HG03139 (cell line): ENCODE measurements at regions not wholly inside any gene's neighbourhood (a gene's known extent, or its start where the extent isn't known, plus 50 kb on each side); places are given as distances from the start of the nearest gene placed in this dataset.
"Not testable (repeated sequence)": the region's sequence is repeated elsewhere in the genome, so short reads cannot be mapped to it uniquely, and the experiment has no call there.

Experiments
- ATAC-seq: cut with Tn5 transposase; IDR thresholded peaks from one replicate; pipeline ENCODE4 v1.9.1; 2021; ENCODE audit not compliant: unreplicated experiment

GRCh38 chr7:118898284-118898683 is 673.8 kb downstream of the ANKRD7 start:
- ATAC-seq = no peak

GRCh38 chr7:118902600-118902999 is 678.1 kb downstream of the ANKRD7 start:
- no peak for ATAC-seq

DNA sequence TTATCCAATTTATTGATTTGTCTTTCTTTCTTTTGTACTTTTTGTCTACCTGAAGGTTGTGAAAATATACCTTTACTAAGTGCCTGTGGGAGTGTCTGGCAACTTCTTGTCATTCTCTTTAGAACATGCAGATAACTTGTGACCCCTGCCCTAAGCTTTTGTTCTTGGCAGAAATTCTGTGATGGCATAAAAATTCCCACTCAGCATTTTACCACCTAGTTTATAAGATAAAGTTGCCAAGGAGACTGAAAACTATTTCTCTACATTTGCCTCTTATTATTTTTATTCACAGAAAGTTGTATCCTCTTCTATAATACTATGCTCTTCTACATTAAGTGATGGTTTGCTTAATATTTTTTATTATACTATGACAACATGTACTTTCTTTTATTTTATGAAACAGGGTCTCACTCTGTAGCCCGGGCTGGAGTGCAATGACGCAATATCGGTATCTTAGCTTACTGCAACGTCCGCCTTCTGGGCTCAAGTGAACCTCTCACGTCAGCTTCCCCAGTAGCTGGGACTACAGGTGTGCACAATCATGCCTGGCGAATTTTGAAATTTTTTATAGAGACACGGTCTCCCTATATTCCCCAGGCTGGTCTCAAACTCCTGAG is 683.5 kb downstream of the ANKRD7 start:
- no peak for ATAC-seq

- not testable (repeated sequence) for ATAC-seq
Measured at GRCh38 chr7:118916120-118916519, 691.6 kb downstream of the ANKRD7 start.

DNA sequence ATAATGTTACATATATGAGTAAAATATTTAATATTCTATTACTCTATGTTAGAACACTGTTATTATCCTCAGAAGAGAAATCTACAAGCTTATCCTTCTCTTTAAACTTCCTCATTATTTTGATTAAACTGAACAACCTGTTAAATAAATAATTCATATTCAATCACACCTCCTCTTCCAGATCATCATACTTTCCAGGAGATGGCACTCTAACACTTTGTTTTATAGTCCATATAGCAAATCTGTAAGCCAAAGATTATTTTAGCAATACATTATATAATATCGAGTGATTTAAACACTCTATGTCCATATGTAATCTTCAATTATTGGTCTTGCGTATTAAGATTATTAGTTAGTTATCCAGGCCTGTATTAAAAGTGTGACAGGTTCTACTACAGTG is 694.1 kb downstream of the ANKRD7 start:
- ATAC-seq = no peak

DNA sequence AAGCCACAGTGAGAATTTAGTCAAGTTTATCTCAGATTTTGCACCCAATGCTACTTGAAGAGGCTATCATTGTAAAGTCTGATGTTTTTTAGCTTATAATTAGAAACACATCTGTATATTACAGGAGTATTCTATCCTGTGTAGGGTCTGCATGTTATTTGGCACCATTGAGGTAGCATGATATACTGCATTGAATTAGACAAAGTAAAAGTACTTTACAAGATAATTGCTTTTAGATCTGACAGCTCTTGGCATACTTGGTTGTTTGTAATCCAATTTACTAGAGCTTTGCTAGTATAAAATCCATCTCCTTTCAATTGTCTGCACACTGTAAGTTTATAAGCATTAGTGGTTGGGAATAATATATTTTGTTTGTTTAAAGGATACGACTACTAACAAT is 714.3 kb downstream of the ANKRD7 start:
- no peak for ATAC-seq

DNA sequence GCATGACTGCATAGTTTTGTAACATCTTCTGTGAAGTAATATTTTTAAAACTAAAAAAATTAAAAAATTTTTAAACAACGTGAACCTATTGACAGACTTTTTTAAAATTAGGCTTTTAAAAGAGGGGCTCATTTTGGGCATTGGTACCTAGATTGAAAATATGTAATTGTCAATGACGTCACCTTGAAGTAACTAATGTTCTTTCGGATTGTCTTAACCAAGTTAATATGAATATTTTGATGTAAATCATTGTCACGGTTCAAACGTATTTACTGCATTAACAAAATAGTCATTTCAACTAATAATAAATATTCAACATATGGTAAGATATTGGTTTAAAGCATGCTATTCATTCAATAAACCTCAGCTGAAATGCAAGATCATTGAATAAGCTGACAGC is 719.8 kb downstream of the ANKRD7 start:
- ATAC-seq = no peak

DNA sequence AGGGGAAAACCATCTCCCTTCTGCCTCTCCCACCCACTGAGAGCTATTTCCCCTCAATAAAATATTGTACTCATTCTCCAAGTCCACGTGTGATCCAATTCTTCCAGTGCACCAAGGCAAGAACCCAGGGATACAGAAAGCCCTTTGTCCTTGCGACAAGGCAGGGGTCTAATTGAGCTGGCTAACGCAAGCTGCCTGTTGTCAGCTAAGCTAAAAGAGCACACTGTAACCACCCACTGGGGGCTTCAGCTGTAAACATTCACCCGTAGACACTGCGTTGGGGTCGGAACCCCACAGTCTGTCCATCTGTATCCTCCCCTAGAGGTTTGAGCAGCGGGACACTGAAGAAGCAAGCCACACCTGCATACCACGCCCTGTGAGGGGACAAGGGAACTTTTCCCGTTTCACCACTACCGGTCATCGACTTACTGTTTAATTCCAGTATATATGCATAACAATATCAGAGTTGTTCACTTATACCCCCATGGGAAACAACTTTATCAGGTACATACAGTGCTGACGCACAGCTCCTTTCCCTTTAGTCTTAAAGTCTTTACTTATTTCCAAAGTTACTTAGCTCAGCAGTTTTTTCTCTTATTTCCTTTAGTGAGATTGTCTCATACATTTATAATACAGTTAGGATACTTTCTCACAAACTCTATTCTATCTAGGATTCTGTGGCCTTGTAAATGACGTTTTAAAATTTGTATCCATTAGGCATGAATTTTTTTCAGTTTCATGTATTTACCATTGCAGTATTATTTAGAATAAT is 721.6 kb downstream of the ANKRD7 start:
- ATAC-seq = no peak

DNA sequence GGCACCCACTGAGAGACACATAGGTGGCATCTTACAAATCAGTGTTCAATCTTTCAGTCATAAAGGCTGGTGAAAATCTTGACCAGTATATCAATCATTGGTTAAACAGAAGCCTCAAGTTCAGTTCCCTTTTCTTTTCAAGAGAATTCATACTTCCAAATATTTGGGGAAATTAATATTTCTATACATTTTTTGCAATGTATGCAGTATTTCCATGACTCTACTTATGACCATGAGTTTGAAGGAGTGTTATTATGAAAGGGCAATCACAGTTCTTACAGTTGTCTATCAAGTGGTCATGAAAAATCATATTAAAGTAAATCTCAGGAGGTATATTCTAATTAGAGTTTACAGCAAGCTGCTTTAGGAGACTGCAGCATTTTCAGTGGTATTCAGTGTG is 724.0 kb downstream of the ANKRD7 start:
- no peak for ATAC-seq

GRCh38 chr7:118949031-118949430 is 724.5 kb downstream of the ANKRD7 start:
- no peak for ATAC-seq

DNA sequence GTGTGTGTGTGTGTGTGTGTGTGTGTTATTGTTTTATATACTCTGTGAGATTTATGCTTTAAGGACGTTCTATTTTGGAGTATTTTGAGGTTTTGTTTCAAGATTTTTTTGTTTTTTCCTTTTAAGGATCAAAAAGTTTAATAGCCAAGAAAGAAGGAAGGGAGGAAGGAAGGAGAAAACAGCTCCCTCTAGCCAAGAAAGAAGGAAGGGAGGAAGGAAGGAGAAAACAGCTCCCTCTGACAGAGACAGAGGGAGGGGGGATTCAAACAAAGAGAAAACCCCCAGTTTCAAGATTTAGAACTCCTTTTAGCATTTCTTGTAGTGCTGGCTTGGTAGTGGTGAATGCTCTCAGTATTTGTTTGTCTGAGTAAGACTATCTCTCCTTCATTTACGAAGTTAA is 731.8 kb downstream of the ANKRD7 start:
- not testable (repeated sequence) for ATAC-seq

DNA sequence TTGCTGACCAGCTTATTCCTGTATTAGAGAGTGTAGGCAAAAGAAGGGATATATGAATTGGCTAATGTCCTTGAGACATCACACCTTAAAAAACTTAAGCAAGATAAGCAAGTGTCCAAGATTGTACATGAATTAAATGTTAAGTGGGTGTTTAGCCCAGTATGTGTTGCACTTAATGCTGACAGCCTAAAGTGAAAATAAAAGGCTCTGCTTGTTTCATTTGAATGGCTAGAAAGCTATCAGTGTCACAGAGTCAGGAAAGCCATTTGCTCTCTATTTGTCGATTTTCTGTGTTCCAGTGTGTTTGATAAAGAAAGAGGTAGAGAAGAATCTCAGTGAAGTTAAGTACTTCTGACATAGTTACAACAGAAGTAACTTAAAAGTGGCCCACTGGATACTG is 744.9 kb downstream of the ANKRD7 start:
- ATAC-seq = no peak

GRCh38 chr7:118971706-118972105 is 747.2 kb downstream of the ANKRD7 start:
- ATAC-seq = no peak

- ATAC-seq = no peak
Measured at GRCh38 chr7:118974836-118975235, 750.3 kb downstream of the ANKRD7 start.

DNA sequence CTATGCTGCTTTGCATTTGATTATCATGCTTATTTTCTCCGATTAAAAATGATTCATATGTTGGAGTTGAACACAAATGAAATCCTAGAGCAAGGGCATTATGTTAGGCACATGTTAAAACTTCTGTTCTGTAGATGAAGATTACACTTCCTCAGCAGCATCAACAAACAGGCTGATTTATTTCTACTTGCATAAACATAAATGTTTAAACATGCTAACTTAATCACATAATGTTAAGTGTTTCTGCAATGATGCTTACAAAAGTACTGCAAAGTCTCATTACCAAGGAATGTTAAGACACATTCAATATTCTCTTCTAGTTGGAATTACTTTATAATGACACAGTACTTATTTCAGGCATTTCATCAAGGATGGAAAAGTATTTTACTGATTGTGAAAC is 770.8 kb downstream of the ANKRD7 start:
- no peak for ATAC-seq

- no peak for ATAC-seq
Measured at GRCh38 chr7:119007236-119007635, 782.7 kb downstream of the ANKRD7 start.

GRCh38 chr7:119010635-119011034 is 786.1 kb downstream of the ANKRD7 start:
- no peak for ATAC-seq

DNA sequence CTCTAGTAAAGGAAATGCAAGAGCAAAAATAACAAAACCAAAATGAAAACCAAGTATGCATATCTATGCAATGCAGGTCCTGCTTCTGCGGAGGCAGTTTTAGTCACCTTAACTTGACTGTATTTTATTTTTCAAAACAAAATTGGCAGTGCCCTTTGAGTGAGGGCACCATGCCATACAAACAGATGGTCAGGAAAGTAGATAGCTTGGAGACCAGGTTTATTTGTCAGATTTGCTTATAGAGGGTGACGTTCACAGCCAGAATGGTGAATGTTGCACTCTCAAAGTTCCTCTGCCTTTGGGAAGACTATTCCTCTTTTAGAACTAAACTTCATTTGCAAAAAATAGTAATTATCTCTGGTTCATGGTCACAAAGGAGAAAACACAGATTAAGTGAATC is 801.9 kb downstream of the ANKRD7 start:
- ATAC-seq = no peak

GRCh38 chr7:119028736-119029135 is 804.2 kb downstream of the ANKRD7 start:
- no peak for ATAC-seq

- not testable (repeated sequence) for ATAC-seq
Measured at GRCh38 chr7:119032136-119032535, 807.6 kb downstream of the ANKRD7 start.

DNA sequence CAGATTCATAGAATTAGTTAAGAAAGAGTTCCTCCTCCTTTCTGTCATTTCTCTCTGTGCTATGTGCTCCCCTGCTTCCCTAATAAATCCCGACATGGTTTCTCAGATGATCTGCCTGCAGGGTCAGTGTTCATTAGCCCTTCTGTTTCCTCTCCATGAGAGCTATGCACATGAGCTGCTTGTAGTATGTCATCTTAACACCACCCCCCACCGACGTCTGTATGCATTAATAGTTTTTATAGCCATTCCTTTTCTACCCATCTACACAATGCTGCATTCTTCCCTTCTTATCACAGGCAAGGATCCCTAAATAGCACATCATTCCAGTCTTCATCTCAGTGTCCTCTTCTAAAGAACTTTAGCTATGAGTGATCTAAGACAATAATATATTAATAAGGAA is 809.1 kb downstream of the ANKRD7 start:
- no peak for ATAC-seq

- ATAC-seq = no peak
Measured at GRCh38 chr7:119037941-119038340, 813.4 kb downstream of the ANKRD7 start.

GRCh38 chr7:119046068-119046467 is 821.6 kb downstream of the ANKRD7 start:
- ATAC-seq = no peak
